Loucy (cell line): ENCODE measurements at regions not wholly inside any gene's neighbourhood (a gene's known extent, or its start where the extent isn't known, plus 50 kb on each side); places are given as distances from the start of the nearest gene placed in this dataset.
"Not testable (repeated sequence)": the region's sequence is repeated elsewhere in the genome, so short reads cannot be mapped to it uniquely, and the experiment has no call there.

ENCODE experiments used
- H2AFZ ChIP-seq: fragments of 200-600 bp; sonication (generic); 2 replicates; pipeline ENCODE4 v1.6.0; 2016; ENCODE audit warnings: antibody characterized with exemption, mild to moderate bottlenecking, low read length, moderate library complexity
- H3F3A ChIP-seq: fragments of 200-600 bp; 2 replicates; pipeline ENCODE4 v1.6.0; 2016; ENCODE audit warnings: antibody characterized with exemption, low read depth, mild to moderate bottlenecking
- H3K27me3 ChIP-seq: fragments of 200-600 bp; sonication (generic); 2 replicates; pipeline ENCODE4 v1.6.1; 2014; ENCODE audit warnings: low read length, mild to moderate bottlenecking; ENCODE audit not compliant: insufficient read depth, poor library complexity, severe bottlenecking
- H3K36me3 ChIP-seq: fragments of 200-600 bp; sonication (generic); 2 replicates; pipeline ENCODE4 v1.6.1; 2016; ENCODE audit warnings: low read length; ENCODE audit not compliant: insufficient read depth
- H3K4me1 ChIP-seq: fragments of 200-600 bp; sonication (generic); 2 replicates; pipeline ENCODE4 v1.5.1; 2014; ENCODE audit warnings: low read length, mild to moderate bottlenecking; ENCODE audit not compliant: insufficient read depth, poor library complexity, severe bottlenecking
- H3K4me2 ChIP-seq: fragments of 200-600 bp; sonication (generic); 2 replicates; pipeline ENCODE4 v1.6.0; 2014; ENCODE audit warnings: antibody characterized with exemption, low read length, low read depth, mild to moderate bottlenecking; ENCODE audit not compliant: poor library complexity, severe bottlenecking
- H3K4me3 ChIP-seq: fragments of 200-600 bp; sonication (generic); 2 replicates; pipeline ENCODE4 v1.5.1; 2014; ENCODE audit warnings: low read length, mild to moderate bottlenecking, mixed read lengths; ENCODE audit not compliant: poor library complexity, severe bottlenecking
- H3K79me2 ChIP-seq: fragments of 200-600 bp; sonication (generic); 2 replicates; pipeline ENCODE4 v1.6.1; 2014; ENCODE audit warnings: low read length; ENCODE audit not compliant: insufficient read depth
- H3K9ac ChIP-seq: fragments of 200-600 bp; sonication (generic); 2 replicates; pipeline ENCODE4 v1.6.0; 2014; ENCODE audit warnings: mild to moderate bottlenecking, low read depth, low read length, moderate library complexity; ENCODE audit not compliant: poor library complexity, severe bottlenecking
- H3K9me2 ChIP-seq: fragments of 200-600 bp; sonication (generic); replicated peaks from 2 replicates; pipeline ENCODE4 v1.6.1; 2016; ENCODE audit warnings: low read depth, low read length, mixed read lengths
- H3K9me3 ChIP-seq: fragments of 200-600 bp; sonication (generic); 2 replicates; pipeline ENCODE4 v1.6.1; 2014; ENCODE audit warnings: mild to moderate bottlenecking, antibody characterized with exemption, low read length, low read depth; ENCODE audit not compliant: insufficient read depth
- H4K20me1 ChIP-seq: fragments of 200-600 bp; sonication (generic); 2 replicates; pipeline ENCODE4 v1.6.0; 2014; ENCODE audit warnings: antibody characterized with exemption, low read length, mild to moderate bottlenecking; ENCODE audit not compliant: insufficient read depth, poor library complexity, severe bottlenecking
- EZH2phosphoT487 ChIP-seq: fragments of 200-600 bp; IDR thresholded peaks from 2 replicates; pipeline ENCODE4 v1.6.1; 2018; ENCODE audit warnings: antibody characterized with exemption, mild to moderate bottlenecking, moderate library complexity, borderline replicate concordance
- TF ChIP-seq, protein P1 (sequence below): fragments of 200-600 bp; sonication (generic); conservative IDR thresholded peaks from 2 replicates; pipeline ENCODE4 v1.5.1; 2014; ENCODE audit warnings: mild to moderate bottlenecking, antibody characterized with exemption, low read length

DNA sequence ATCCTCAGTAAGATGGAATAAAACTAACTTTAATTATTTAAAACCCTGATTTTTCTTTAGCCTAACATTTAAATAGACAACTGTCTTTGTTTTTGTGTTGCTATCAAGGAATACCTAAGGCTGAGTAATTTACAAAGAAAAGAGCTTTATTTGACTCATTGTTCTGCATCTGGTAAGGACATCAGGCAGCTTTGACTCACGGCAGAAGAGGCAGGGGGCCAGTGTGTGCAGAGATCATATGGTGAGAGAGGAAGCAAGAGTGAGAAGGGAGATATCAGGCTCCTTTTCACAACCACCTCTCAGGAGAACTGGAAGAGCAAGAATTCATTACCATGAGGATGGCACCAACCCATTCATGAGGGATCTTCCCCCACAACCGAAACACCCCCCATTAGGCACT is 64.6 kb upstream of the TFPI start:
- Histone ChIP-seq H3K36me3 (no peaks in the 10 kb centered on the region), H2AFZ (no peak overlapping the region), H3K4me1 (no peaks in the 10 kb centered on the region), H3K9me2 (no peaks in the 10 kb centered on the region), H4K20me1 (no peaks in the 10 kb centered on the region), H3K79me2 (no peaks in the 10 kb centered on the region), H3K9ac (no peak overlapping the region), H3K4me3 (no peak overlapping the region), H3K4me2 (no peak overlapping the region), H3K27me3 (no peaks in the 10 kb centered on the region), H3K9me3 (no peaks in the 10 kb centered on the region), H3F3A (no peaks in the 10 kb centered on the region)
- no peak for TF ChIP-seq EZH2phosphoT487
- TF ChIP-seq, protein P1, sequence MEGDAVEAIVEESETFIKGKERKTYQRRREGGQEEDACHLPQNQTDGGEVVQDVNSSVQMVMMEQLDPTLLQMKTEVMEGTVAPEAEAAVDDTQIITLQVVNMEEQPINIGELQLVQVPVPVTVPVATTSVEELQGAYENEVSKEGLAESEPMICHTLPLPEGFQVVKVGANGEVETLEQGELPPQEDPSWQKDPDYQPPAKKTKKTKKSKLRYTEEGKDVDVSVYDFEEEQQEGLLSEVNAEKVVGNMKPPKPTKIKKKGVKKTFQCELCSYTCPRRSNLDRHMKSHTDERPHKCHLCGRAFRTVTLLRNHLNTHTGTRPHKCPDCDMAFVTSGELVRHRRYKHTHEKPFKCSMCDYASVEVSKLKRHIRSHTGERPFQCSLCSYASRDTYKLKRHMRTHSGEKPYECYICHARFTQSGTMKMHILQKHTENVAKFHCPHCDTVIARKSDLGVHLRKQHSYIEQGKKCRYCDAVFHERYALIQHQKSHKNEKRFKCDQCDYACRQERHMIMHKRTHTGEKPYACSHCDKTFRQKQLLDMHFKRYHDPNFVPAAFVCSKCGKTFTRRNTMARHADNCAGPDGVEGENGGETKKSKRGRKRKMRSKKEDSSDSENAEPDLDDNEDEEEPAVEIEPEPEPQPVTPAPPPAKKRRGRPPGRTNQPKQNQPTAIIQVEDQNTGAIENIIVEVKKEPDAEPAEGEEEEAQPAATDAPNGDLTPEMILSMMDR, result no peak

DNA sequence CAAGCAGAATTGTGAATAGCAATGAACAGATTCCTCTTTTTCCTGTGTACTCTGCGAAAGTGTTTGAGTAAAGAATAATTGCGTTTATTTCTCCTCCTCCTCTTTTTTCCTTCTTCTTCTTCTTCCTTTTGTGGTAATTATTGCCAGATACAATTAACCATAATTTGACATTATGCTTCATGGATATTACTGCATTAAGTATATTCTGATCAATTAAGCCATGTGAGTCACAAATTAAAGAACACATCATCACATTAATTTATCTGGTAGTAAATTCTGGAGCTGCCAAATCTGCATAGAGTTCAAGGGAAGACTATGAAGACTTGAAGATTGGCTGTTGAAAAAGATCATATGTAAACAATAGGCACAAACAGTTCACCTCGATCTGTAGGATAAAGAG is 72.9 kb upstream of the TFPI start:
- TF ChIP-seq, protein P1, result no peak
- TF ChIP-seq EZH2phosphoT487, result no peak
- Histone ChIP-seq H3K9me3 (no peaks in the 10 kb centered on the region), H3K4me2 (no peak overlapping the region), H4K20me1 (no peaks in the 10 kb centered on the region), H2AFZ (no peak overlapping the region), H3K9me2 (no peaks in the 10 kb centered on the region), H3F3A (no peaks in the 10 kb centered on the region), H3K4me3 (no peak overlapping the region), H3K36me3 (no peaks in the 10 kb centered on the region), H3K27me3 (no peaks in the 10 kb centered on the region), H3K4me1 (no peaks in the 10 kb centered on the region), H3K9ac (no peak overlapping the region), H3K79me2 (no peaks in the 10 kb centered on the region)

DNA sequence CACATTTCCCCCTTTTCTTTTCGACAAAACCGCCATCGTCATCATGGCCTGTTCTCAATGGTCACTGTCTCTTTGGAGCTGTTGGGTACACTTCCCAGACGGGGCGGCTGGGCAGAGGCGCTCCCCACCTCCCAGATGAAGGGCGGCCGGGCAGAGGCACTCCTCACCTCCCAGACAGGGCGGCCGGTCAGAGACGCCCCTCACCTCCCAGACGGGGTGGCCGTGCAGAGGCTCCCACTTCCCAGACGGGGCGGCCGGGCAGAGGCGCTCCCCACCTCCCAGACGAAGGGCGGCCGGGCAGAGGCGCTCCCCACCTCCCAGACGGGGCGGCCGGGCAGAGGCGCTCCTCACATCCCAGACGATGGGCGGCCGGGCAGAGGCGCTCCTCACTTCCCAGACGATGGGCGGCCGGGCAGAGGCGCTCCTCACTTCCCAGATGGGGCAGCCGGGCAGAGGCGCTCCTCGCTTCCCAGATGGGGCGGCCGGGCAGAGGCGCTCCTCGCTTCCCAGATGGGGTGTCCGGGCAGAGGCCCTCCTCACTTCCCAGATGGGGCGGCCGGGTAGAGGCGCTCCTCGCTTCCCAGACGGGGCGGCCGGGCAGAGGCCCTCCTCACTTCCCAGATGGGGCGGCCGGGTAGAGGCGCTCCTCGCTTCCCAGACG is 82.6 kb upstream of the TFPI start:
- H3K9me2 ChIP-seq, H3K9ac ChIP-seq, H3K4me1 ChIP-seq, H4K20me1 ChIP-seq, H3F3A ChIP-seq, H3K9me3 ChIP-seq, H3K36me3 ChIP-seq, H3K4me3 ChIP-seq, H3K27me3 ChIP-seq, H3K4me2 ChIP-seq, H3K79me2 ChIP-seq, H2AFZ ChIP-seq: not testable (repeated sequence)

DNA sequence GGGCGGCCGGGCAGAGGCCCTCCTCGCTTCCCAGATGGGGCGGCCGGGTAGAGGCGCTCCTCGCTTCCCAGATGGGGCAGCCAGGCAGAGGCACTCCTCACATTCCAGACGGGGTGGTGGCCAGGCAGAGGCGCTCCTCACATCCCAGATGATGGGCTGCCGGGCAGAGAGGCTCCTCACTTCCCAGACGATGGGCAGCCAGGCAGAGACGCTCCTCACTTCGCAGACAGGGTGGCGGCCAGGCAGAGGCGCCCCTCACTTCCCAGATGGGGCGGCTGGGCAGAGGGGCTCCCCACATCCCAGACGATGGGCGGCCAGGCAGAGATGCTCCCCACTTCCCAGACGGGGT is 83.1 kb upstream of the TFPI start:
- H3K9ac ChIP-seq, H3K4me3 ChIP-seq, H3K4me1 ChIP-seq, H3K9me2 ChIP-seq, H3K79me2 ChIP-seq, H3F3A ChIP-seq, H3K9me3 ChIP-seq, H3K4me2 ChIP-seq, H4K20me1 ChIP-seq, H3K36me3 ChIP-seq, H3K27me3 ChIP-seq, H2AFZ ChIP-seq: not testable (repeated sequence)

DNA sequence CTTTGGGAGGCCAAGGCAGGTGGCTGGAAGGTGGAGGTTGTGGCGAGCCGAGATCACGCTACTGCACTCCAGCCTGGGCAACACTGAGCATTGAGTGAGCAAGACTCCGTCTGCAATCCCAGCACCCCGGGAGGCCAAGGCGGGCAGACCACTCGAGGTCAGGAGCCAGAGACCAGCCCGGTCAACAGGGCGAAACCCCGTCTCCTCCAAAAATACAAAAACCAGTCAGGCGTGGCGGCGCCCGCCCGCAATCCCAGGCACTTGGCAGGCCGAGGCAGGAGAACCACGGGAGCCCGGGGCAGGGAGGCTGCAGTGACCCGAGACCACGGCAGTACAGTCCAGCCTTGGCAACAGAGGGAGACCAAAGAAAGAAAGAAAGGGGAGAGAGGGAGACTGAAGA is 83.5 kb upstream of the TFPI start:
- not testable (repeated sequence) for H3K9me2 ChIP-seq

More for the DNA sequence above, 83.5 kb upstream of the TFPI start:
- not testable (repeated sequence) for H3K4me3 ChIP-seq, H3K4me1 ChIP-seq, H3K27me3 ChIP-seq, H3K36me3 ChIP-seq, H2AFZ ChIP-seq, H3K9me3 ChIP-seq, H3F3A ChIP-seq, H4K20me1 ChIP-seq, H3K9ac ChIP-seq, H3K79me2 ChIP-seq, H3K4me2 ChIP-seq
